OCI-LY3 (cell line): ENCODE measurements at regions not wholly inside any gene's neighbourhood (a gene's known extent, or its start where the extent isn't known, plus 50 kb on each side); places are given as distances from the start of the nearest gene placed in this dataset.

Experiments used
- H2AFZ ChIP-seq: fragments of 200-600, 300-600 bp; shearing (Covaris generic); 2 replicates; pipeline ENCODE4 v1.6.0; 2014; ENCODE audit warnings: antibody characterized with exemption, low read depth, low read length
- H3K27ac ChIP-seq: fragments of 200-600, 300-600 bp; sonication (generic); 2 replicates; pipeline ENCODE4 v1.5.1; 2014; ENCODE audit warnings: mild to moderate bottlenecking, low read length, moderate library complexity, mixed read lengths
- H3K27me3 ChIP-seq: fragments of 200-600, 300-600 bp; sonication (generic); 2 replicates; pipeline ENCODE4 v1.6.1; 2014; ENCODE audit warnings: low read depth, low read length, mixed read lengths
- H3K36me3 ChIP-seq: fragments of 200-600, 300-600 bp; sonication (generic); replicated peaks from 2 replicates; pipeline ENCODE3; 2014; ENCODE audit warnings: low read depth, low read length, mixed read lengths
- H3K4me1 ChIP-seq: fragments of 300-600, 200-600 bp; sonication (generic); 2 replicates; pipeline ENCODE4 v1.6.1; 2014; ENCODE audit warnings: low read length, mixed read lengths
- H3K4me2 ChIP-seq: fragments of 200-600, 300-600 bp; sonication (generic); 2 replicates; pipeline ENCODE4 v1.6.1; 2014; ENCODE audit warnings: low read length, mixed read lengths
- H3K4me3 ChIP-seq: fragments of 300-600, 200-600 bp; sonication (generic); 2 replicates; pipeline ENCODE4 v1.5.1; 2014; ENCODE audit warnings: antibody characterized with exemption, mild to moderate bottlenecking, low read length, moderate library complexity
- H3K79me2 ChIP-seq: fragments of 300-600, 200-600 bp; shearing (Covaris generic); 2 replicates; pipeline ENCODE4 v1.6.1; 2014; ENCODE audit warnings: mild to moderate bottlenecking, low read length, mixed read lengths
- H3K9ac ChIP-seq: fragments of 300-600, 200-600 bp; shearing (Covaris generic); 2 replicates; pipeline ENCODE4 v1.6.0; 2014; ENCODE audit warnings: mild to moderate bottlenecking, low read length, moderate library complexity
- H3K9me3 ChIP-seq: fragments of 200-600, 300-600 bp; shearing (Covaris generic); 2 replicates; pipeline ENCODE4 v1.6.1; 2014; ENCODE audit warnings: low read length, mixed read lengths; ENCODE audit not compliant: insufficient read depth
- H4K20me1 ChIP-seq: fragments of 200-600, 300-600 bp; sonication (generic); 2 replicates; pipeline ENCODE4 v1.6.1; 2016; ENCODE audit warnings: low read length, mixed read lengths; ENCODE audit not compliant: insufficient read depth
- CTCF ChIP-seq: fragments of 200-600, 300-600 bp; sonication (generic); IDR thresholded peaks from 2 replicates; pipeline ENCODE4 v1.5.1; 2014; ENCODE audit warnings: antibody characterized with exemption, low read length, low read depth
- EZH2phosphoT487 ChIP-seq: fragments of 200-600 bp; shearing (Covaris generic); IDR thresholded peaks from 2 replicates; pipeline ENCODE4 v1.6.1; 2018; ENCODE audit warnings: antibody characterized with exemption, mixed run types, low read depth

- H3K27ac ChIP-seq, result no peak overlapping the region
- no peaks in the 10 kb centered on the region for H3K4me1 ChIP-seq
- no peak overlapping the region for H3K9ac ChIP-seq
- TF ChIP-seq EZH2phosphoT487 (no peak), CTCF (no peak)
- no peak overlapping the region for H3K4me3 ChIP-seq
- no peaks in the 10 kb centered on the region for H3K27me3 ChIP-seq
- H4K20me1 ChIP-seq, result no peaks in the 10 kb centered on the region
- H3K36me3 ChIP-seq, result no peaks in the 10 kb centered on the region
- H3K79me2 ChIP-seq, result no peaks in the 10 kb centered on the region
- H3K4me2 ChIP-seq, result no peak overlapping the region
- no peaks in the 10 kb centered on the region for H3K9me3 ChIP-seq
- no peak overlapping the region for H2AFZ ChIP-seq
These were observed 59.0 kb upstream of the VCX3B start for GRCh38 chrX:8405631-8406030.

GRCh38 chrX:8413279-8413678 is 51.4 kb upstream of the VCX3B start:
- TF ChIP-seq CTCF, result no peak
- Histone ChIP-seq H3K4me3 (no peak overlapping the region), H3K9ac (no peak overlapping the region), H3K9me3 (no peaks in the 10 kb centered on the region), H2AFZ (no peak overlapping the region), H4K20me1 (no peaks in the 10 kb centered on the region), H3K27ac (no peak overlapping the region), H3K36me3 (no peaks in the 10 kb centered on the region), H3K4me2 (no peak overlapping the region), H3K27me3 (no peaks in the 10 kb centered on the region), H3K4me1 (no peaks in the 10 kb centered on the region), H3K79me2 (no peaks in the 10 kb centered on the region)
